SK-N-SH (cell line): ENCODE measurements at regions not wholly inside any gene's neighbourhood (a gene's known extent, or its start where the extent isn't known, plus 50 kb on each side); places are given as distances from the start of the nearest gene placed in this dataset.

Experiments used
- CTCF ChIA-PET: fragments of 300-600, 350-600 bp; formaldehyde crosslinking; extraction: SDS; loops from one replicate; lab custom pipeline; 2021; lab: Yijun Ruan, JAX
- POLR2A ChIA-PET: fragments of 350-600 bp; sonication (Branson Sonifier 250); formaldehyde crosslinking; extraction: SDS; loops from one replicate; lab custom pipeline; 2020; ENCODE audit warnings: antibody characterized with exemption, inconsistent platforms; lab: Yijun Ruan, JAX
- DNase-seq: peaks from one replicate; pipeline ENCODE4 v3.0.0; 2012
- H2AFZ ChIP-seq: fragments of 200-600 bp; sonication (generic); 2 replicates; pipeline ENCODE4 v1.8.1; 2016; ENCODE audit warnings: antibody characterized with exemption, mild to moderate bottlenecking, low read depth
- H3F3A ChIP-seq: fragments of 200-600 bp; sonication (generic); replicated peaks from 2 replicates; pipeline ENCODE3; 2016; ENCODE audit warnings: antibody characterized with exemption, mild to moderate bottlenecking; ENCODE audit not compliant: insufficient read depth
- H3K27ac ChIP-seq, 2 experiments: fragments of 200-500 bp in 1 of 2; fragments of 200-600 bp in 1 of 2; sonication (Bioruptor generic) in 1 of 2; sonication (generic), shearing (Covaris generic) in 1 of 2; 2 replicates each; pipeline versions ENCODE4 v1.5.1 to v1.6.1; 2014 to 2016; ENCODE audit warnings: low read depth in 2 of 2, inconsistent platforms in 1 of 2, low read length in 1 of 2, mild to moderate bottlenecking in 1 of 2, mixed read lengths in 1 of 2
- H3K27me3 ChIP-seq: fragments of 200-600 bp; sonication (generic), shearing (Covaris generic); 2 replicates; pipeline ENCODE4 v1.6.1; 2016; ENCODE audit warnings: mixed run types; ENCODE audit not compliant: insufficient read depth
- H3K36me3 ChIP-seq, 2 experiments: fragments of 200-500 bp in 1 of 2; fragments of 200-600 bp in 1 of 2; sonication (Bioruptor generic) in 1 of 2; sonication (generic) in 1 of 2; replicated peaks in 1 of 2; 2 replicates each; pipeline versions ENCODE3 to v1.5.1; 2014 to 2016; ENCODE audit warnings: low read length in 1 of 2, mild to moderate bottlenecking in 1 of 2; ENCODE audit not compliant: insufficient read depth in 2 of 2, control insufficient read depth in 1 of 2
- H3K4me1 ChIP-seq, 2 experiments: fragments of 200-500 bp in 1 of 2; fragments of 200-600 bp in 1 of 2; sonication (Bioruptor generic) in 1 of 2; sonication (generic), shearing (Covaris generic) in 1 of 2; 2 replicates each; pipeline versions ENCODE4 v1.5.1 to v1.6.1; 2014 to 2016; ENCODE audit warnings: low read depth in 1 of 2, low read length in 1 of 2, mixed run types in 1 of 2; ENCODE audit not compliant: insufficient read depth in 2 of 2, control insufficient read depth in 1 of 2
- H3K4me2 ChIP-seq: fragments of 200-600 bp; sonication (generic), shearing (Covaris generic); 2 replicates; pipeline ENCODE4 v1.6.1; 2017; ENCODE audit warnings: mixed run types
- H3K4me3 ChIP-seq, 2 experiments: fragments of 200-500 bp in 1 of 2; fragments of 200-600 bp in 1 of 2; sonication (Bioruptor generic) in 1 of 2; sonication (generic), shearing (Covaris generic) in 1 of 2; 2 replicates each; pipeline versions ENCODE4 v1.5.1 to v1.8.1; 2014 to 2016; ENCODE audit warnings: low read depth in 2 of 2, inconsistent platforms in 1 of 2, low read length in 1 of 2, mild to moderate bottlenecking in 1 of 2, mixed read lengths in 1 of 2, moderate library complexity in 1 of 2
- H3K79me2 ChIP-seq: fragments of 200-600 bp; sonication (generic); 2 replicates; pipeline ENCODE4 v1.8.1; 2017; ENCODE audit warnings: mild to moderate bottlenecking; ENCODE audit not compliant: insufficient read depth
- H3K9ac ChIP-seq: fragments of 200-600 bp; sonication (generic); 2 replicates; pipeline ENCODE4 v1.6.1; 2017; ENCODE audit warnings: mixed run types
- H3K9me2 ChIP-seq: fragments of 200-600 bp; sonication (generic); 2 replicates; pipeline ENCODE4 v1.6.1; 2017; ENCODE audit warnings: mixed run types
- H3K9me3 ChIP-seq: fragments of 200-600 bp; sonication (generic); 2 replicates; pipeline ENCODE4 v1.6.1; 2017; ENCODE audit warnings: mixed run types, mild to moderate bottlenecking, moderate library complexity
- H4K20me1 ChIP-seq: fragments of 200-600 bp; sonication (generic); 2 replicates; pipeline ENCODE4 v1.6.1; 2017; ENCODE audit warnings: mild to moderate bottlenecking, mixed run types; ENCODE audit not compliant: insufficient read depth
- CHD2 ChIP-seq: fragments of 150-350 bp; IDR thresholded peaks from 2 replicates; pipeline ENCODE4 v1.6.1; 2018; ENCODE audit warnings: low read length; ENCODE audit not compliant: partially characterized antibody
- CTCF ChIP-seq: fragments of 200-600 bp; sonication (generic); IDR thresholded peaks from 2 replicates; pipeline ENCODE4 v1.6.1; 2017; ENCODE audit warnings: antibody characterized with exemption, mild to moderate bottlenecking, moderate library complexity
- ELF1 ChIP-seq: IDR thresholded peaks from 2 replicates; pipeline ENCODE4 v1.4.0; 2012
- GATA2 ChIP-seq: sonication (generic); formaldehyde crosslinking; IDR thresholded peaks from 2 replicates; pipeline ENCODE4 v1.5.0; 2020; ENCODE audit warnings: mild to moderate bottlenecking, missing genetic modification reagents
- IRF3 ChIP-seq: fragments of 150-350 bp; IDR thresholded peaks from 2 replicates; pipeline ENCODE4 v1.6.1; 2016; ENCODE audit warnings: mild to moderate bottlenecking, low read depth, low read length
- MEF2A ChIP-seq: IDR thresholded peaks from 2 replicates; pipeline ENCODE4 v1.4.0; 2012; ENCODE audit warnings: low read depth, borderline replicate concordance
- MXI1 ChIP-seq: IDR thresholded peaks from 2 replicates; pipeline ENCODE4 v1.6.1; 2012; ENCODE audit warnings: mild to moderate bottlenecking, low read depth, low read length, improper control_type of control experiment
- RFX5 ChIP-seq: IDR thresholded peaks from 2 replicates; pipeline ENCODE4 v1.6.1; 2012; ENCODE audit warnings: mild to moderate bottlenecking, improper control_type of control experiment, low read length
- SMC3 ChIP-seq: IDR thresholded peaks from 2 replicates; pipeline ENCODE4 v1.6.1; 2012; ENCODE audit warnings: low read depth, low read length, improper control_type of control experiment
- TAF1 ChIP-seq: IDR thresholded peaks from 2 replicates; pipeline ENCODE4 v1.6.1; 2012; ENCODE audit warnings: low read depth, mild to moderate bottlenecking, low read length, moderate library complexity, borderline replicate concordance
- TEAD4 ChIP-seq: IDR thresholded peaks from 2 replicates; pipeline ENCODE4 v1.4.0; 2012; ENCODE audit warnings: mild to moderate bottlenecking, borderline replicate concordance; ENCODE audit not compliant: insufficient read depth
- USF1 ChIP-seq: IDR thresholded peaks from 2 replicates; pipeline ENCODE4 v1.4.0; 2012; ENCODE audit warnings: low read depth, borderline replicate concordance
- USF2 ChIP-seq: fragments of 150-350 bp; IDR thresholded peaks from 2 replicates; pipeline ENCODE4 v1.6.1; 2017; ENCODE audit warnings: antibody characterized with exemption, low read length, low read depth, borderline replicate concordance
- YY1 ChIP-seq: IDR thresholded peaks from 2 replicates; pipeline ENCODE4 v1.4.0; 2012; ENCODE audit warnings: low read depth, mild to moderate bottlenecking
- WGBS: methylation state at CpG from one replicate; pipeline ENCODE4 v1.1.6; 2017; ENCODE audit warnings: low lambda C conversion rate; 5-methylcytosine and 5-hydroxymethylcytosine counted together

GRCh38 chr16:79748629-79749028, 148.1 kb upstream of the MAF start:
- ChIA-PET POLR2A (no interaction called here), CTCF (no interaction called here)
- Histone ChIP-seq H3K36me3 (no peaks in the 10 kb centered on the region), H2AFZ (no peak overlapping the region), H3K27me3 (no peaks in the 10 kb centered on the region), H3K4me1 (no peaks in the 10 kb centered on the region), H3F3A (no peaks in the 10 kb centered on the region), H3K27ac (no peak overlapping the region), H3K9ac (no peak overlapping the region), H3K4me2 (no peak overlapping the region), H3K9me3 (no peaks in the 10 kb centered on the region), H4K20me1 (no peaks in the 10 kb centered on the region), H3K4me3 (no peak overlapping the region), H3K9me2 (no peaks in the 10 kb centered on the region), H3K79me2 (no peaks in the 10 kb centered on the region)
- DNase-seq = no peak
- no peak for TF ChIP-seq MXI1
- no peak for TF ChIP-seq SMC3
- no peak for TF ChIP-seq YY1
- TF ChIP-seq TAF1 = no peak
- TF ChIP-seq RFX5 = no peak
- no peak for TF ChIP-seq USF2
- no peak for TF ChIP-seq CHD2
- no peak for TF ChIP-seq MEF2A
- no peak for TF ChIP-seq ELF1
- no peak for TF ChIP-seq USF1
- TF ChIP-seq GATA2 = no peak
- no peak for TF ChIP-seq IRF3
- no peak for TF ChIP-seq TEAD4
- WGBS = 51% methylated on average over 2 of the region's 2 CpGs

- WGBS = 41% methylated on average over 6 of the region's 6 CpGs
- POLR2A ChIA-PET = no interaction called here
These were observed 147.2 kb upstream of the MAF start for GRCh38 chr16:79747688-79748087.

More at GRCh38 chr16:79747688-79748087, 147.2 kb upstream of the MAF start:
- Histone ChIP-seq H3K36me3 (no peaks in the 10 kb centered on the region), H3K79me2 (no peaks in the 10 kb centered on the region), H3K9me3 (no peaks in the 10 kb centered on the region), H3K27me3 (no peaks in the 10 kb centered on the region), H4K20me1 (no peaks in the 10 kb centered on the region), H3K27ac (no peak overlapping the region), H3K9me2 (no peaks in the 10 kb centered on the region), H3K4me2 (no peak overlapping the region), H2AFZ (no peak overlapping the region), H3K4me1 (no peaks in the 10 kb centered on the region), H3K9ac (no peak overlapping the region), H3F3A (no peaks in the 10 kb centered on the region), H3K4me3 (no peak overlapping the region)
- CTCF ChIA-PET = no interaction called here
- no peak for DNase-seq
- no peak for TF ChIP-seq TAF1
- TF ChIP-seq CTCF = no peak
